ENCODE measurements at regions not wholly inside any gene's neighbourhood (a gene's known extent, or its start where the extent isn't known, plus 50 kb on each side); places are given as distances from the start of the nearest gene placed in this dataset.

GRCh38 chr20:12315652-12316051, 398.0 kb downstream of the BTBD3 start:
- H3K36me3 ChIP-seq (ENCODE audit: control insufficient read depth in 5 of 5, insufficient read depth in 5 of 5, low read length in 5 of 5) = no peaks in the 10 kb centered on the region
- peaks cover 0 to 2% (median 0%) of the 10 kb centered on the region in 5 donors for H3K9me3 ChIP-seq (ENCODE audit: control insufficient read depth in 5 of 5, low read length in 5 of 5)
- H3K4me3 ChIP-seq (ENCODE audit: low read depth in 1 of 5, low read length in 5 of 5) = no peak overlapping the region
- H3K27ac ChIP-seq (ENCODE audit: low read depth, low read length) = no peak overlapping the region
- peaks cover 0 to 11% (median 5%) of the 10 kb centered on the region in 5 donors for H3K4me1 ChIP-seq (ENCODE audit: control insufficient read depth in 5 of 5, insufficient read depth in 5 of 5, low read length in 5 of 5)
- no peak overlapping the region for H3K9ac ChIP-seq (ENCODE audit: low read length in 5 of 5)
- no peaks in the 10 kb centered on the region for H3K27me3 ChIP-seq (ENCODE audit: control insufficient read depth in 5 of 5, insufficient read depth in 4 of 5, low read length in 5 of 5)

GRCh38 chr20:12316794-12317193, 399.1 kb downstream of the BTBD3 start:
- no peak overlapping the region for H3K27ac ChIP-seq (ENCODE audit: low read depth, low read length)
- no peak overlapping the region for H3K9ac ChIP-seq (ENCODE audit: low read length in 5 of 5)

DNA sequence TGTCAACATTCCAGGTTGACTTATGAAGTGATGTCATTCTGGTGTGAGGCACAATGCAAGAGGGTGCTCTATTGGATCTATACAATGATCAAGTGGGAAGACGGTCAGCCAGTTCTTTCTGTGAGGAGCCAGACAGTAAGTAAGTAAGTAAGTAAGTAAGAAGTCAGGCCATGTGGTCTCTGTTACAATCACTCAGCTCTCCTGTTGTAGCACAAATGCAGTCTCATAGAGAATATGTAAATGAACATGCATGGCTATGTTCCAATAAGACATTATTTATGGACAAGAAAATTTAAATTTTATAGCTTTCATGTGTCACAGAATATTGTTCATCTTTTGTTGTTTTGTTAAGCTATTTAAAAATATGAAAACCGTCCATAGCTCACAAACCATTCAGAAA, 399.7 kb downstream of the BTBD3 start:
- H3K9me3 ChIP-seq (ENCODE audit: control insufficient read depth in 5 of 5, low read length in 5 of 5) = no peaks in the 10 kb centered on the region
- no peaks in the 10 kb centered on the region for H3K36me3 ChIP-seq (ENCODE audit: control insufficient read depth in 5 of 5, insufficient read depth in 5 of 5, low read length in 5 of 5)

More at GRCh38 chr20:12316794-12317193, 399.1 kb downstream of the BTBD3 start:
- Histone ChIP-seq H3K4me1 (ENCODE audit: control insufficient read depth in 5 of 5, insufficient read depth in 5 of 5, low read length in 5 of 5) (peaks cover 0 to 6% (median 0%) of the 10 kb centered on the region in 5 donors), H3K4me3 (ENCODE audit: low read depth in 1 of 5, low read length in 5 of 5) (no peak overlapping the region), H3K9me3 (ENCODE audit: control insufficient read depth in 5 of 5, low read length in 5 of 5) (no peaks in the 10 kb centered on the region), H3K36me3 (ENCODE audit: control insufficient read depth in 5 of 5, insufficient read depth in 5 of 5, low read length in 5 of 5) (no peaks in the 10 kb centered on the region), H3K27me3 (ENCODE audit: control insufficient read depth in 5 of 5, insufficient read depth in 4 of 5, low read length in 5 of 5) (no peaks in the 10 kb centered on the region)

GRCh38 chr20:12318043-12318442, 400.4 kb downstream of the BTBD3 start:
- Histone ChIP-seq H3K4me3 (ENCODE audit: low read depth in 1 of 5, low read length in 5 of 5) (no peak overlapping the region), H3K9ac (ENCODE audit: low read length in 5 of 5) (no peak overlapping the region), H3K27ac (ENCODE audit: low read depth, low read length) (no peak overlapping the region), H3K36me3 (ENCODE audit: control insufficient read depth in 5 of 5, insufficient read depth in 5 of 5, low read length in 5 of 5) (no peaks in the 10 kb centered on the region), H3K4me1 (ENCODE audit: control insufficient read depth in 5 of 5, insufficient read depth in 5 of 5, low read length in 5 of 5) (peaks cover 0 to 6% (median 0%) of the 10 kb centered on the region in 5 donors), H3K27me3 (ENCODE audit: control insufficient read depth in 5 of 5, insufficient read depth in 4 of 5, low read length in 5 of 5) (no peaks in the 10 kb centered on the region), H3K9me3 (ENCODE audit: control insufficient read depth in 5 of 5, low read length in 5 of 5) (no peaks in the 10 kb centered on the region)

More for the DNA sequence above, 399.7 kb downstream of the BTBD3 start:
- Histone ChIP-seq H3K27me3 (ENCODE audit: control insufficient read depth in 5 of 5, insufficient read depth in 4 of 5, low read length in 5 of 5) (no peaks in the 10 kb centered on the region), H3K27ac (ENCODE audit: low read depth, low read length) (no peak overlapping the region), H3K9ac (ENCODE audit: low read length in 5 of 5) (no peak overlapping the region), H3K4me3 (ENCODE audit: low read depth in 1 of 5, low read length in 5 of 5) (no peak overlapping the region), H3K4me1 (ENCODE audit: control insufficient read depth in 5 of 5, insufficient read depth in 5 of 5, low read length in 5 of 5) (peaks cover 0 to 6% (median 0%) of the 10 kb centered on the region in 5 donors)

DNA sequence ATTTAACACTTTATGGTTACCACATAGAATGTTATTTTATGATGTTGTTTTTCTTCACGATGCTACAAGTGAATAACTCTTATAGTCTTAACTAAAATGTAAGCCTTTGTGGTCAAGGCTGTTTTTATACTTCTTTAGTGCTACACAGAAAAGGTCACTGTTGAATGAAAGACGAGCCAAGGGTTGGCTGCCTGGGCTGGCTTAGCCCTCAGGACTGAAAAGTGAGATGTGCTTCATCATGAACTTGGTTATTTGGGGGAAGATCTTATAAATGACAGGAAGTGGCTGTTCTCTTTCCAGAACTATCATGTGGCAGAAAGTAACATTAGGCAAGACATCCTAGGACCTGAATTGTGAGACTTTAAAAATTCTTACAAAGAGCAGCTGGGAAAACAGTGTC, 404.0 kb downstream of the BTBD3 start:
- Histone ChIP-seq H3K27ac (ENCODE audit: low read depth, low read length) (no peak overlapping the region), H3K4me1 (ENCODE audit: control insufficient read depth in 5 of 5, insufficient read depth in 5 of 5, low read length in 5 of 5) (peaks cover 0 to 6% (median 3%) of the 10 kb centered on the region in 5 donors), H3K9ac (ENCODE audit: low read length in 5 of 5) (no peak overlapping the region), H3K27me3 (ENCODE audit: control insufficient read depth in 5 of 5, insufficient read depth in 4 of 5, low read length in 5 of 5) (no peaks in the 10 kb centered on the region), H3K4me3 (ENCODE audit: low read depth in 1 of 5, low read length in 5 of 5) (no peak overlapping the region), H3K36me3 (ENCODE audit: control insufficient read depth in 5 of 5, insufficient read depth in 5 of 5, low read length in 5 of 5) (no peaks in the 10 kb centered on the region), H3K9me3 (ENCODE audit: control insufficient read depth in 5 of 5, low read length in 5 of 5) (no peaks in the 10 kb centered on the region)

DNA sequence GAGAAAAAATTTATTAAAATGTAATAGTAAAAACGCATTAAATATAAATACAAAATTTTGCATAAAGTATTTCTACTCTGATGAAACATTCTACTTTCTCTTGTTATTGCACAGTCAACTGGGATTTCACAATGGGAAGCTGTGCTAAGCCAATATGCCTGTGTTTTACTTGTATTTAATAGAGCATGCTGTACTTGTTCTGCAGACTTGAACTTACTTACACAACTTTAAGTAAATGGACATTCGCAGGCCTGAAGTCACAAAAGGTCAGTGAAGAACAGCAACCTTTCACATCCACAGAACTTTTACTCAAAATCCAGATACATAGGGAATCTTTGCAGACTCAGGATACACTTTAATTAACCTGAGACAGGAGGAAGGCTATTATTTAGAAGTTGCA, 409.5 kb downstream of the BTBD3 start:
- H3K4me1 ChIP-seq (ENCODE audit: control insufficient read depth in 5 of 5, insufficient read depth in 5 of 5, low read length in 5 of 5) = peaks cover 0 to 23% (median 0%) of the 10 kb centered on the region in 5 donors
- no peaks in the 10 kb centered on the region for H3K36me3 ChIP-seq (ENCODE audit: control insufficient read depth in 5 of 5, insufficient read depth in 5 of 5, low read length in 5 of 5)
- H3K4me3 ChIP-seq (ENCODE audit: low read depth in 1 of 5, low read length in 5 of 5) = no peak overlapping the region
- no peak overlapping the region for H3K9ac ChIP-seq (ENCODE audit: low read length in 5 of 5)
- H3K27me3 ChIP-seq (ENCODE audit: control insufficient read depth in 5 of 5, insufficient read depth in 4 of 5, low read length in 5 of 5) = no peaks in the 10 kb centered on the region
- H3K9me3 ChIP-seq (ENCODE audit: control insufficient read depth in 5 of 5, low read length in 5 of 5) = peaks cover 0 to 3% (median 0%) of the 10 kb centered on the region in 5 donors
- no peak overlapping the region for H3K27ac ChIP-seq (ENCODE audit: low read depth, low read length)

- H3K4me3 ChIP-seq (ENCODE audit: low read depth in 1 of 5, low read length in 5 of 5) = no peak overlapping the region
- peaks cover 0 to 3% (median 0%) of the 10 kb centered on the region in 5 donors for H3K9me3 ChIP-seq (ENCODE audit: control insufficient read depth in 5 of 5, low read length in 5 of 5)
- H3K27me3 ChIP-seq (ENCODE audit: control insufficient read depth in 5 of 5, insufficient read depth in 4 of 5, low read length in 5 of 5) = no peaks in the 10 kb centered on the region
- no peak overlapping the region for H3K9ac ChIP-seq (ENCODE audit: low read length in 5 of 5)
- no peaks in the 10 kb centered on the region for H3K36me3 ChIP-seq (ENCODE audit: control insufficient read depth in 5 of 5, insufficient read depth in 5 of 5, low read length in 5 of 5)
- no peak overlapping the region for H3K27ac ChIP-seq (ENCODE audit: low read depth, low read length)
- H3K4me1 ChIP-seq (ENCODE audit: control insufficient read depth in 5 of 5, insufficient read depth in 5 of 5, low read length in 5 of 5) = peaks cover 0 to 23% (median 0%) of the 10 kb centered on the region in 5 donors
Observed at GRCh38 chr20:12331236-12331635, 413.5 kb downstream of the BTBD3 start.

DNA sequence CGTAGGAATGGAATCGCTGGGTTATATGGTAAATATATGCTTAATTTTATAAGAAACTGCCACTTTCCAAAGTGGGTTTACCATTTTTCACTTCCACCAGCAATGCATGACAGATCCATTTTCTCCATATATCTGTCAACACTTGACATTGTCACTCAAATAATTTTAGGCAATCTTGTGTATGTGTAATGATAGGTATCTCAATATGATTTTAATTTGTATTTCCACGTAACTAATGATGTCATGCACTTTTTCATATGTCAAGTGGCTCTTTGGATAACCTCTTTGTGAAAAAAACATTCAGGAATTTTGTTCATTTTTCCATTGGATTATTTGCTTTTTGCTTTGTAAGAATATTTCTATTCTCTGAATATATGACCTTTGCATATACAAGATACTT, 419.9 kb downstream of the BTBD3 start:
- H3K4me3 ChIP-seq (ENCODE audit: low read depth in 1 of 5, low read length in 5 of 5) = no peak overlapping the region
- no peaks in the 10 kb centered on the region for H3K36me3 ChIP-seq (ENCODE audit: control insufficient read depth in 5 of 5, insufficient read depth in 5 of 5, low read length in 5 of 5)
- no peaks in the 10 kb centered on the region for H3K4me1 ChIP-seq (ENCODE audit: control insufficient read depth in 5 of 5, insufficient read depth in 5 of 5, low read length in 5 of 5)
- no peak overlapping the region for H3K9ac ChIP-seq (ENCODE audit: low read length in 5 of 5)
- no peak overlapping the region for H3K27ac ChIP-seq (ENCODE audit: low read depth, low read length)
- no peaks in the 10 kb centered on the region for H3K9me3 ChIP-seq (ENCODE audit: control insufficient read depth in 5 of 5, low read length in 5 of 5)
- no peaks in the 10 kb centered on the region for H3K27me3 ChIP-seq (ENCODE audit: control insufficient read depth in 5 of 5, insufficient read depth in 4 of 5, low read length in 5 of 5)

DNA sequence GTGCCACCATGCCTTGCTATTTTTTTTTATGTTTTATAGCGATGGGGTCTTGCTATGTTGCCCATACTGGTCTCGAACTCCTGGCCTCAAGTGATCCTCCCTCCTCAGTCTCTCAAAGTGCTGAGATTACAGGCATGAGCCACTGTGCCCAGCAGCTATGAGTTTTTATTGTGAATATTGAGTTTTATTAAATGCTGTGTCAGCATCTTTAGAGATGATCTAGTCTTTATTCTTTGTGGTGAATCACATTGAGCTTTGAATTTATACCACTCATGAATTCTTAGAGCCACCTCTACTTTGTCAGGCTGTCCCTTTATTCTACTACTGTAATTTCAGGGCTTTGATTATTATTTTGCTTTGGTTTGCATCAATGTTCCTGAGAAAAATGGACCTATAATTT, 428.3 kb downstream of the BTBD3 start:
- H3K9me3 ChIP-seq (ENCODE audit: control insufficient read depth in 5 of 5, low read length in 5 of 5) = no peaks in the 10 kb centered on the region
- no peaks in the 10 kb centered on the region for H3K4me1 ChIP-seq (ENCODE audit: control insufficient read depth in 5 of 5, insufficient read depth in 5 of 5, low read length in 5 of 5)
- H3K4me3 ChIP-seq (ENCODE audit: low read depth in 1 of 5, low read length in 5 of 5) = no peak overlapping the region
- H3K36me3 ChIP-seq (ENCODE audit: control insufficient read depth in 5 of 5, insufficient read depth in 5 of 5, low read length in 5 of 5) = no peaks in the 10 kb centered on the region
- no peak overlapping the region for H3K27ac ChIP-seq (ENCODE audit: low read depth, low read length)
- no peak overlapping the region for H3K9ac ChIP-seq (ENCODE audit: low read length in 5 of 5)
- H3K27me3 ChIP-seq (ENCODE audit: control insufficient read depth in 5 of 5, insufficient read depth in 4 of 5, low read length in 5 of 5) = no peaks in the 10 kb centered on the region

DNA sequence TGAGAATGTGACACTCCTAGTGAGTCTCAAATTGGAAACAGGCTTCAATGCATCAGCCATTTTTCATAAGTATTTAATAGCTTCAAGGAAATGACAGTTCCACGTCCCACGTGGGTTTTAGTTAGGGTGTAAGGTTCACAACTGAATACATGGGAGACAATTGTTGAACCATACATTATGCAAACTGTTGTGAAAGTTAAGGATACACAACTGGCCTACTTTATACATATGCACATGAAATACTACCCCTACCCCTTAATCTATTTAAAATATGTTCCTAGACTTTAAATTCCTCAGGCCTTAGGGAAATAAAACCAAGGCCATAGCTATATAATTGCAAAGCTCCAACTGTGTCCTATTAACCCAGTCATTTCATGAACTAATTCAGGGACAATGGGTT, 436.1 kb downstream of the BTBD3 start:
- no peaks in the 10 kb centered on the region for H3K36me3 ChIP-seq (ENCODE audit: control insufficient read depth in 5 of 5, insufficient read depth in 5 of 5, low read length in 5 of 5)
- H3K9ac ChIP-seq (ENCODE audit: low read length in 5 of 5) = no peak overlapping the region
- peaks cover 0 to 4% (median 2%) of the 10 kb centered on the region in 5 donors for H3K4me1 ChIP-seq (ENCODE audit: control insufficient read depth in 5 of 5, insufficient read depth in 5 of 5, low read length in 5 of 5)
- no peak overlapping the region for H3K27ac ChIP-seq (ENCODE audit: low read depth, low read length)
- no peaks in the 10 kb centered on the region for H3K27me3 ChIP-seq (ENCODE audit: control insufficient read depth in 5 of 5, insufficient read depth in 4 of 5, low read length in 5 of 5)
- H3K4me3 ChIP-seq (ENCODE audit: low read depth in 1 of 5, low read length in 5 of 5) = no peak overlapping the region
- H3K9me3 ChIP-seq (ENCODE audit: control insufficient read depth in 5 of 5, low read length in 5 of 5) = peaks cover 0 to 3% (median 0%) of the 10 kb centered on the region in 5 donors

DNA sequence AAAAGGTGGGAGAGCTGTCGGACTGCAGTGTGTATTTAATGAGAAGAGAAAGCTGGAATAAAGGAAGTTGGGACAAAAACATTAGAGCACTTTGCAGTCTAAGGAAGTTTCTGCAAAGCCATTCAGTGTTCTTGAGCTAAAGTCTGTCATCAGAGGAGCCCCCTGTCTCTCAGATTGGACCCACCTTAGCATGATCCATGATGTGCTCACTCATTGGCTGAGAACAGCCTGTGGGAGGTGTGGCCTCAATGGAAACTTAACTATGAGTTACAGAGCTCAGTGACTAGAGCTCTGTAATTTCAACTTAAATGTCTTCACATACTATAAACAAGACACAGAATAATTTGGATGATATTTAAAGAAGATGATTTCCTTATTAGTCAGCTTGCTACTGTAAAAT, 437.0 kb downstream of the BTBD3 start:
- peaks cover 0 to 3% (median 0%) of the 10 kb centered on the region in 5 donors for H3K9me3 ChIP-seq (ENCODE audit: control insufficient read depth in 5 of 5, low read length in 5 of 5)
- no peaks in the 10 kb centered on the region for H3K36me3 ChIP-seq (ENCODE audit: control insufficient read depth in 5 of 5, insufficient read depth in 5 of 5, low read length in 5 of 5)
- no peaks in the 10 kb centered on the region for H3K27me3 ChIP-seq (ENCODE audit: control insufficient read depth in 5 of 5, insufficient read depth in 4 of 5, low read length in 5 of 5)
- peaks cover 0 to 4% (median 2%) of the 10 kb centered on the region in 5 donors for H3K4me1 ChIP-seq (ENCODE audit: control insufficient read depth in 5 of 5, insufficient read depth in 5 of 5, low read length in 5 of 5)
- no peak overlapping the region for H3K4me3 ChIP-seq (ENCODE audit: low read depth in 1 of 5, low read length in 5 of 5)
- H3K9ac ChIP-seq (ENCODE audit: low read length in 5 of 5) = no peak overlapping the region
- no peak overlapping the region for H3K27ac ChIP-seq (ENCODE audit: low read depth, low read length)

All from subcutaneous abdominal adipose tissue (tissue), 5 donors.